Esophagus (tissue), 2 donors: ENCODE measurements at regions not wholly inside any gene's neighbourhood (a gene's known extent, or its start where the extent isn't known, plus 50 kb on each side); places are given as distances from the start of the nearest gene placed in this dataset.

ENCODE experiments used
- H3K27ac ChIP-seq, 2 donors: one replicate each; pipeline ENCODE4 v1.5.1; 2013; ENCODE audit warnings: low read depth in 2 of 2, mild to moderate bottlenecking in 2 of 2, inconsistent platforms in 1 of 2, low read length in 1 of 2, moderate library complexity in 1 of 2
- H3K27me3 ChIP-seq, 2 donors: one replicate each; pipeline ENCODE4 v1.6.1; 2013; ENCODE audit warnings: low read length in 2 of 2, control low read depth in 1 of 2, mild to moderate bottlenecking in 1 of 2; ENCODE audit not compliant: insufficient read depth in 2 of 2, control insufficient read depth in 1 of 2
- H3K36me3 ChIP-seq, 2 donors: one replicate each; pipeline ENCODE4 v1.6.1; 2013; ENCODE audit warnings: low read length in 1 of 2; ENCODE audit not compliant: control insufficient read depth in 2 of 2, insufficient read depth in 2 of 2
- H3K4me1 ChIP-seq, 2 donors: one replicate each; pipeline ENCODE4 v1.6.1; 2013; ENCODE audit warnings: low read length in 1 of 2; ENCODE audit not compliant: control insufficient read depth in 2 of 2, insufficient read depth in 2 of 2
- H3K4me3 ChIP-seq, 2 donors: one replicate each; pipeline ENCODE4 v1.5.1; 2013; ENCODE audit warnings: low read length in 2 of 2, mild to moderate bottlenecking in 2 of 2, low read depth in 1 of 2, moderate library complexity in 1 of 2
- H3K9me3 ChIP-seq, 2 donors: one replicate each; pipeline ENCODE4 v1.6.1; 2013; ENCODE audit warnings: mild to moderate bottlenecking in 2 of 2, low read depth in 1 of 2, low read length in 1 of 2, moderate library complexity in 1 of 2; ENCODE audit not compliant: control insufficient read depth in 2 of 2, insufficient read depth in 1 of 2
- WGBS, 2 donors: extraction: QIAGEN DNeasy Blood & Tissue Kit; methylation state at CpG; one replicate each; pipeline ENCODE4 v1.1.7; 2013; 5-methylcytosine and 5-hydroxymethylcytosine counted together
- donor health status: healthy with polysubstance abuse.
- donor health status: Bipolar disorder and iron deficiency.

- H3K27me3 ChIP-seq = no peaks in the 10 kb centered on the region
- no peaks in the 10 kb centered on the region for H3K9me3 ChIP-seq
- WGBS, 2 donors = 81 to 86% methylated on average over 17 of the region's 17 CpGs
- H3K4me1 ChIP-seq = no peaks in the 10 kb centered on the region
- H3K36me3 ChIP-seq = no peaks in the 10 kb centered on the region
- H3K27ac ChIP-seq = no peak overlapping the region
- no peak overlapping the region for H3K4me3 ChIP-seq
Measured at GRCh38 chr6:168222115-168223043, 97.2 kb downstream of the DACT2 start.

GRCh38 chr6:168221497-168222079 is 98.0 kb downstream of the DACT2 start:
- WGBS, 2 donors = 71 to 77% methylated on average over 8 of the region's 8 CpGs
- Histone ChIP-seq H3K4me3 (no peak overlapping the region), H3K27ac (no peak overlapping the region)

GRCh38 chr6:168221000-168221399 is 98.6 kb downstream of the DACT2 start:
- Histone ChIP-seq H3K4me3 (no peak overlapping the region), H3K27ac (no peak overlapping the region), H3K4me1 (no peaks in the 10 kb centered on the region), H3K36me3 (no peaks in the 10 kb centered on the region), H3K9me3 (no peaks in the 10 kb centered on the region), H3K27me3 (no peaks in the 10 kb centered on the region)
- 49 to 75% methylated on average over 5 of the region's 5 CpGs for WGBS, 2 donors

More at GRCh38 chr6:168221497-168222079, 98.0 kb downstream of the DACT2 start:
- Histone ChIP-seq H3K36me3 (no peaks in the 10 kb centered on the region), H3K9me3 (no peaks in the 10 kb centered on the region), H3K4me1 (no peaks in the 10 kb centered on the region), H3K27me3 (no peaks in the 10 kb centered on the region)

- Histone ChIP-seq H3K36me3 (no peaks in the 10 kb centered on the region), H3K27ac (no peak overlapping the region), H3K4me1 (no peaks in the 10 kb centered on the region), H3K9me3 (no peaks in the 10 kb centered on the region), H3K27me3 (no peaks in the 10 kb centered on the region), H3K4me3 (no peak overlapping the region)
- WGBS, 2 donors = 92% methylated on average over 10 of the region's 10 CpGs
Measured at GRCh38 chr6:168219804-168220203, 99.8 kb downstream of the DACT2 start.

GRCh38 chr6:168218785-168219566 is 100.6 kb downstream of the DACT2 start:
- Histone ChIP-seq H3K4me1 (no peaks in the 10 kb centered on the region), H3K27me3 (no peaks in the 10 kb centered on the region), H3K4me3 (no peak overlapping the region), H3K27ac (no peak overlapping the region), H3K9me3 (no peaks in the 10 kb centered on the region), H3K36me3 (no peaks in the 10 kb centered on the region)
- WGBS, 2 donors = 62 to 63% methylated on average over 12 of the region's 12 CpGs

GRCh38 chr6:168217880-168218537 is 101.6 kb downstream of the DACT2 start:
- no peaks in the 10 kb centered on the region for H3K27me3 ChIP-seq
- WGBS, 2 donors = 43 to 51% methylated on average over 9 of the region's 9 CpGs
- H3K4me3 ChIP-seq = no peak overlapping the region
- H3K9me3 ChIP-seq = no peaks in the 10 kb centered on the region
- no peak overlapping the region for H3K27ac ChIP-seq
- H3K4me1 ChIP-seq = no peaks in the 10 kb centered on the region
- no peaks in the 10 kb centered on the region for H3K36me3 ChIP-seq

- H3K4me1 ChIP-seq = no peaks in the 10 kb centered on the region
- H3K36me3 ChIP-seq = no peaks in the 10 kb centered on the region
- H3K27ac ChIP-seq = no peak overlapping the region
- no peak overlapping the region for H3K4me3 ChIP-seq
- H3K9me3 ChIP-seq = no peaks in the 10 kb centered on the region
- no peaks in the 10 kb centered on the region for H3K27me3 ChIP-seq
- 94 to 98% methylated on average over 24 of the region's 24 CpGs for WGBS, 2 donors
Measured at GRCh38 chr6:168217216-168217879, 102.2 kb downstream of the DACT2 start.

GRCh38 chr6:168216751-168217191 is 102.8 kb downstream of the DACT2 start:
- no peaks in the 10 kb centered on the region for H3K4me1 ChIP-seq
- 81 to 83% methylated on average over 16 of the region's 16 CpGs for WGBS, 2 donors
- H3K9me3 ChIP-seq = no peaks in the 10 kb centered on the region
- H3K27ac ChIP-seq = no peak overlapping the region
- no peaks in the 10 kb centered on the region for H3K36me3 ChIP-seq
- H3K4me3 ChIP-seq = no peak overlapping the region
- no peaks in the 10 kb centered on the region for H3K27me3 ChIP-seq

- Histone ChIP-seq H3K4me1 (no peaks in the 10 kb centered on the region), H3K36me3 (no peaks in the 10 kb centered on the region), H3K9me3 (no peaks in the 10 kb centered on the region), H3K4me3 (no peak overlapping the region), H3K27ac (no peak overlapping the region), H3K27me3 (no peaks in the 10 kb centered on the region)
- WGBS, 2 donors = 70 to 78% methylated on average over 6 of the region's 6 CpGs
Measured at GRCh38 chr6:168216117-168216516, 103.5 kb downstream of the DACT2 start.
